SU-DHL-6 (cell line): ENCODE measurements at regions not wholly inside any gene's neighbourhood (a gene's known extent, or its start where the extent isn't known, plus 50 kb on each side); places are given as distances from the start of the nearest gene placed in this dataset.
"Not testable (repeated sequence)": the region's sequence is repeated elsewhere in the genome, so short reads cannot be mapped to it uniquely, and the experiment has no call there.

Experiments used
- H2AFZ ChIP-seq: fragments of 200-600 bp; sonication (generic); 2 replicates; pipeline ENCODE4 v1.6.1; 2014; ENCODE audit warnings: low read depth, mild to moderate bottlenecking, moderate library complexity, mixed read lengths, antibody characterized with exemption, low read length; ENCODE audit not compliant: severe bottlenecking
- H3F3A ChIP-seq: fragments of 200-600 bp; shearing (Covaris generic); 2 replicates; pipeline ENCODE4 v1.6.0; 2016; ENCODE audit warnings: antibody characterized with exemption, mild to moderate bottlenecking; ENCODE audit not compliant: insufficient read depth
- H3K27ac ChIP-seq: fragments of 200-600 bp; sonication (generic); 2 replicates; pipeline ENCODE4 v1.5.1; 2016; ENCODE audit warnings: low read depth, mild to moderate bottlenecking, low read length, moderate library complexity, mixed read lengths
- H3K27me3 ChIP-seq: fragments of 200-600 bp; sonication (generic), shearing (Covaris generic); 2 replicates; pipeline ENCODE4 v1.6.0; 2014; ENCODE audit warnings: mild to moderate bottlenecking, low read length
- H3K36me3 ChIP-seq: fragments of 200-600 bp; sonication (generic); 2 replicates; pipeline ENCODE4 v1.6.1; 2014; ENCODE audit warnings: mild to moderate bottlenecking, low read length, mixed read lengths
- H3K4me2 ChIP-seq: fragments of 300-600, 200-600 bp; shearing (Covaris generic), sonication (generic); 2 replicates; pipeline ENCODE4 v1.6.0; 2014; ENCODE audit warnings: low read length, low read depth, mild to moderate bottlenecking; ENCODE audit not compliant: poor library complexity, severe bottlenecking
- H3K4me3 ChIP-seq: fragments of 200-600 bp; sonication (generic); 2 replicates; pipeline ENCODE4 v1.5.1; 2014; ENCODE audit warnings: antibody characterized with exemption, low read length, mild to moderate bottlenecking, mixed read lengths; ENCODE audit not compliant: insufficient read depth, poor library complexity, severe bottlenecking
- H3K79me2 ChIP-seq: fragments of 200-600 bp; sonication (generic); 2 replicates; pipeline ENCODE4 v1.6.1; 2014; ENCODE audit warnings: mild to moderate bottlenecking, low read length, moderate library complexity; ENCODE audit not compliant: insufficient read depth
- H3K9ac ChIP-seq: fragments of 200-600 bp; sonication (generic); 2 replicates; pipeline ENCODE4 v1.7.0; 2014; ENCODE audit warnings: mild to moderate bottlenecking, low read length
- H3K9me2 ChIP-seq: fragments of 200-600 bp; sonication (generic); replicated peaks from 2 replicates; pipeline ENCODE4 v1.6.1; 2014; ENCODE audit warnings: low read length; ENCODE audit not compliant: insufficient read depth
- H3K9me3 ChIP-seq: fragments of 200-600 bp; sonication (generic); 2 replicates; pipeline ENCODE4 v1.6.1; 2014; ENCODE audit warnings: low read length, mixed read lengths; ENCODE audit not compliant: insufficient read depth
- H4K20me1 ChIP-seq: fragments of 200-600 bp; sonication (generic); 2 replicates; pipeline ENCODE4 v1.6.1; 2014; ENCODE audit warnings: low read depth, mild to moderate bottlenecking, antibody characterized with exemption, low read length, moderate library complexity, mixed read lengths
- EZH2phosphoT487 ChIP-seq: fragments of 200-600 bp; sonication (generic), shearing (Covaris generic); conservative IDR thresholded peaks from 2 replicates; pipeline ENCODE4 v1.6.1; 2018; ENCODE audit warnings: mild to moderate bottlenecking, antibody characterized with exemption, low read length, moderate library complexity, mixed read lengths
- TF ChIP-seq, protein P1 (sequence below): fragments of 200-600 bp; sonication (generic); IDR thresholded peaks from one replicate; pipeline ENCODE4 v1.5.1; 2017; ENCODE audit warnings: antibody characterized with exemption, mild to moderate bottlenecking, low read length, moderate library complexity; ENCODE audit not compliant: insufficient read depth, poor library complexity, severe bottlenecking

GRCh38 chr2:111517721-111518053 is 366.3 kb downstream of the ANAPC1 start:
- H2AFZ ChIP-seq, H3K79me2 ChIP-seq, H3K4me3 ChIP-seq, H4K20me1 ChIP-seq, H3K4me2 ChIP-seq, H3K36me3 ChIP-seq, H3F3A ChIP-seq, H3K9me3 ChIP-seq, H3K9me2 ChIP-seq, H3K9ac ChIP-seq, H3K27me3 ChIP-seq, H3K27ac ChIP-seq: not testable (repeated sequence)

GRCh38 chr2:111519071-111519470 is 364.9 kb downstream of the ANAPC1 start:
- Histone ChIP-seq H3K36me3 (no peaks in the 10 kb centered on the region), H3K27me3 (no peaks in the 10 kb centered on the region), H3K9me2 (no peaks in the 10 kb centered on the region), H3K79me2 (no peaks in the 10 kb centered on the region), H3F3A (no peaks in the 10 kb centered on the region), H3K9ac (no peak overlapping the region), H2AFZ (no peak overlapping the region), H3K4me2 (no peak overlapping the region), H3K4me3 (no peak overlapping the region), H3K9me3 (no peaks in the 10 kb centered on the region), H3K27ac (no peak overlapping the region), H4K20me1 (no peaks in the 10 kb centered on the region)
- TF ChIP-seq, protein P1, sequence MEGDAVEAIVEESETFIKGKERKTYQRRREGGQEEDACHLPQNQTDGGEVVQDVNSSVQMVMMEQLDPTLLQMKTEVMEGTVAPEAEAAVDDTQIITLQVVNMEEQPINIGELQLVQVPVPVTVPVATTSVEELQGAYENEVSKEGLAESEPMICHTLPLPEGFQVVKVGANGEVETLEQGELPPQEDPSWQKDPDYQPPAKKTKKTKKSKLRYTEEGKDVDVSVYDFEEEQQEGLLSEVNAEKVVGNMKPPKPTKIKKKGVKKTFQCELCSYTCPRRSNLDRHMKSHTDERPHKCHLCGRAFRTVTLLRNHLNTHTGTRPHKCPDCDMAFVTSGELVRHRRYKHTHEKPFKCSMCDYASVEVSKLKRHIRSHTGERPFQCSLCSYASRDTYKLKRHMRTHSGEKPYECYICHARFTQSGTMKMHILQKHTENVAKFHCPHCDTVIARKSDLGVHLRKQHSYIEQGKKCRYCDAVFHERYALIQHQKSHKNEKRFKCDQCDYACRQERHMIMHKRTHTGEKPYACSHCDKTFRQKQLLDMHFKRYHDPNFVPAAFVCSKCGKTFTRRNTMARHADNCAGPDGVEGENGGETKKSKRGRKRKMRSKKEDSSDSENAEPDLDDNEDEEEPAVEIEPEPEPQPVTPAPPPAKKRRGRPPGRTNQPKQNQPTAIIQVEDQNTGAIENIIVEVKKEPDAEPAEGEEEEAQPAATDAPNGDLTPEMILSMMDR = no peak
- TF ChIP-seq EZH2phosphoT487 = no peak

DNA sequence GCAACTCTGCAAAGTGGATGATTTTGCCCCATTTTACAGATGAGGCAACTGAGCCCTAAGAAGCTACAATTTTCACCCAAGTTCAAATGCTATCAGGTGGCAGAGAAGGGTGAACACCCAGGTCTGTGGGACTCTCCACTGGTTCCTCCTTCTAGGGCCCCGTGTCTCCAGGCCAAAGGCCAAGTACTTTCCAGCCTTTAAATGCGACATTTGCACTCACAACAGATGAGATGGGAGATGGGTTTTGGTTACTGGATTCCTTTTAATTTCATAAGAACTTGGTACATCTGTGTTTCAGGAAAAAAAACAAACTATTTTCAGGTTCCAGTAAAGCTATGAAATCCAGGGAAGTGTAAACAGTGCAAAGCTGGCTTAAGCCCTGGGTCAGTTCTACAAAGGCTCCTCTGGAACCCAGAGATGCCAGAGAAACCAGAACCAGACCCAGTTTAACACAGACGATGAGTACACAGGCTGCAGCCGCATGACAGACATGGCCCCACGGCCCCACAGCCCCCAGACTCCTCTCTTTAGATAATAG is 361.7 kb downstream of the ANAPC1 start:
- Histone ChIP-seq H3K9ac (no peak overlapping the region), H3K9me3 (no peaks in the 10 kb centered on the region), H3K36me3 (no peaks in the 10 kb centered on the region), H3K27ac (no peak overlapping the region), H3K9me2 (no peaks in the 10 kb centered on the region), H4K20me1 (no peaks in the 10 kb centered on the region), H3K79me2 (no peaks in the 10 kb centered on the region), H2AFZ (no peak overlapping the region), H3K4me2 (no peak overlapping the region), H3F3A (no peaks in the 10 kb centered on the region), H3K4me3 (no peak overlapping the region), H3K27me3 (no peaks in the 10 kb centered on the region)
- TF ChIP-seq EZH2phosphoT487 = no peak
- TF ChIP-seq, protein P1 = no peak

GRCh38 chr2:111523009-111523408 is 361.0 kb downstream of the ANAPC1 start:
- no peak overlapping the region for H3K4me3 ChIP-seq
- no peak for TF ChIP-seq EZH2phosphoT487
- TF ChIP-seq, protein P1 = no peak
- H3K27me3 ChIP-seq = no peaks in the 10 kb centered on the region
- H3K9me2 ChIP-seq = no peaks in the 10 kb centered on the region
- H3K27ac ChIP-seq = no peak overlapping the region
- H3K9ac ChIP-seq = no peak overlapping the region
- no peak overlapping the region for H2AFZ ChIP-seq
- no peaks in the 10 kb centered on the region for H3F3A ChIP-seq
- H3K9me3 ChIP-seq = no peaks in the 10 kb centered on the region
- H3K4me2 ChIP-seq = no peak overlapping the region
- no peaks in the 10 kb centered on the region for H3K79me2 ChIP-seq
- no peaks in the 10 kb centered on the region for H4K20me1 ChIP-seq
- no peaks in the 10 kb centered on the region for H3K36me3 ChIP-seq

GRCh38 chr2:111525026-111525425 is 359.0 kb downstream of the ANAPC1 start:
- H3K79me2 ChIP-seq, H3K27ac ChIP-seq, H3F3A ChIP-seq, H3K9me3 ChIP-seq, H3K9me2 ChIP-seq, H3K9ac ChIP-seq, H3K27me3 ChIP-seq, H3K4me2 ChIP-seq, H2AFZ ChIP-seq, H3K36me3 ChIP-seq, H3K4me3 ChIP-seq, H4K20me1 ChIP-seq: not testable (repeated sequence)

DNA sequence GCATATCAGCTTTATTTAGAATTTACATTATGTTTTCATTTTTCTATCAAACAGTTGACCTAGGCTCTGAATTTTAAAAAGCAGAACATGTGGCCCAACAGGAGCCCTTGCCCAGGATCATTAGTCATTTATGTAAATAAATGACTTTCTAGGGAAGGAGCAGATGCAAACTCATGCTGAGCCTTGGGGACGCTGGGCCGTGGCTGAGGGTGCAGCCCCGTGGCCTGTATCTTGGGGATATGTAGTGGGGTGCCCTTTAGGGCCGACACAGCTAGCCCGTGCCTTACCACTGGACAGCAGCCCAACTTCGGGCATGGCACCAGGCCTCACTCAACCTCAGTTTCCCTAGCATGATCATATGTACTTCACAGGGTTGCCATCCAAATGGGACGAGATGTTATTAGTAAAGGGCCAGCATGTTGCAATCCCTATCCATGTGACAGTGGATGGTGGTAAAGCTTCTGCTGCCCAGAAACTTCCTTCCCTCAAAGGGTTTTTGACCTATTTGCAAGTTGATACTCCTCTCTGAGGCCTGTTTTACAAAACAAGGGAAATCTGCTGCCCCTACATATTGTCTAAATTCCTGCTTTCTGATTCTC is 357.9 kb downstream of the ANAPC1 start:
- not testable (repeated sequence) for H2AFZ ChIP-seq, H3K4me2 ChIP-seq, H3K9ac ChIP-seq, H3F3A ChIP-seq, H3K9me3 ChIP-seq, H3K9me2 ChIP-seq, H3K4me3 ChIP-seq, H3K36me3 ChIP-seq, H3K27me3 ChIP-seq, H3K27ac ChIP-seq, H4K20me1 ChIP-seq, H3K79me2 ChIP-seq
